ENCODE measurements at regions not wholly inside any gene's neighbourhood (a gene's known extent, or its start where the extent isn't known, plus 50 kb on each side); places are given as distances from the start of the nearest gene placed in this dataset.

- DNase-seq (ENCODE audit: low read depth) = no peak
Measured at GRCh38 chr5:176176231-176176630, 62.0 kb upstream of the SIMC1 start.

DNA sequence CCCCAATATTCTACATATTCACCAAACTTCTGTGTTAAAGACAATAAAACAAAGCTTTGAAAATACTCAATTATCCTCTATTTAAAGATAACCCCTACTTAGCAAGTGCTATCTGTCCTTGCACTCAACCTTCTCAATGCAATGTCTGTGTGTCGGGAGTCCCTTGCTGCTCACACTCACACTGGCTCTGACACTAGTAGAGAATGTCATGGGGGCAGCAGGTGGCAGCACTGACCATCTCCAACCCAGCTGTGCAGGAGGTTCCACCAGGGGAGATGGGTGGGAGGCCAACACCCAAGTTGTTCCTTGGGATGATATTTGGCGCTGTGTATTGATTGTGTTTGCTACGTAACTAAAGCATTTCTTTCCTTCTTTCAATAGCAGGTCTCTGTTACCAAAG lies 59.4 kb upstream of the SIMC1 start:
- no peak for DNase-seq (ENCODE audit: low read depth)

- no peak for DNase-seq (ENCODE audit: low read depth)
Measured at GRCh38 chr5:176180339-176180738, 57.9 kb upstream of the SIMC1 start.

DNA sequence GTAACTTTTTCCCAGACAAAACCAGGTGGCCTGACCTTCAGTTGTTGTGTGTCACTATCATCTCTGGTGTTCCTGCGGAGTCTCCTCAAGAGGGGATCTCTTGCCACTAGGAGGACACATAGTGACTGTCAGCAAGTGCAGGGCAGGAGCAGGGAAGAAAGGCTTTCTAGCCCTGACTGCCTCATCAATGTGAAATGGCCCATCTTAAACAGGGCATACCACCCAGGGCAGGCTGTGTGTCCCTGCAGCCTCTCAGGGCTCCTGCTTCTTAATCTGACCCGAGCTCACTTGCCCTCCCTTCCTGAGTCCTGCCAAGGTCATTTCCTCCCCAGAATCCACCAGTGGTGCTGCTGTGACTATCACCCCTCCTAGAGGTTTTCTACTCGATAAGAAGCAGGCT lies 57.4 kb upstream of the SIMC1 start:
- DNase-seq (ENCODE audit: low read depth) = no peak

- no peak for DNase-seq (ENCODE audit: low read depth)
Measured at GRCh38 chr5:176181271-176181855, 56.9 kb upstream of the SIMC1 start.

DNA sequence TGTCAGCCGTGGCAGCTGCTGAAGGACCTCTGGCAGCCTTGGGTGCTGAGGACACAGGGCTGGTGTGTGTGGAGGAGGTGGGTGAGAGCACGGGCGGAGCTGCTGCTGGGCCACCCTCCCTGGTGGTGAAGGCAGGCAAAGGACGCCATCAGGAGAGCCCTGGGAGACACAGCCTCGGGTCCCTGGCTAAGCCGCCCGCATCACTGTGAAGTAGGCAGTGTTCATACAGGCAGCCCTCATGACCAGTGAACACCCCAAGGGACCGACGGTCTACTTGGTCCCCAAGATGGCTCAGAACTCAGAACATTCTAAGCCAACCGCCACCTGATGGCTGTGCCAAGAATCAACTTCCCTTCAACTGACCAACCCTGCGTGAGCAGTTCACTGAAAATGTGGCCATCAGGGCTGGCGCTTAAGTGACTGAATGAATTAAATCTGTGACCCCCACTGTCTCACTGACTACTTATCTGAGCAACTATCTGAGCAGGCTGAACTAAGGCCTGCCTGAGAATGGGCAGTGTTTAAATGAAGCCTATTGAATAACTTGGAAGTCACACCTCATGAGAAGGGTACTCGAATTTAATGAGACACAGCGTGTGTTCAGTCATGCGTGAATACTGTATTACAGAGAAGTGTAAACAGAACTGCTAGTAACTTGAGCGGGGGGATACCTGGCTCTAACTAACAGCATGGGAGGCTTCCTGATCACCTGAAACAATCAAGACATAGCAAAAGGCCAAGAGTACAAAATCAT lies 54.7 kb upstream of the SIMC1 start:
- DNase-seq (ENCODE audit: low read depth) = no peak

DNA sequence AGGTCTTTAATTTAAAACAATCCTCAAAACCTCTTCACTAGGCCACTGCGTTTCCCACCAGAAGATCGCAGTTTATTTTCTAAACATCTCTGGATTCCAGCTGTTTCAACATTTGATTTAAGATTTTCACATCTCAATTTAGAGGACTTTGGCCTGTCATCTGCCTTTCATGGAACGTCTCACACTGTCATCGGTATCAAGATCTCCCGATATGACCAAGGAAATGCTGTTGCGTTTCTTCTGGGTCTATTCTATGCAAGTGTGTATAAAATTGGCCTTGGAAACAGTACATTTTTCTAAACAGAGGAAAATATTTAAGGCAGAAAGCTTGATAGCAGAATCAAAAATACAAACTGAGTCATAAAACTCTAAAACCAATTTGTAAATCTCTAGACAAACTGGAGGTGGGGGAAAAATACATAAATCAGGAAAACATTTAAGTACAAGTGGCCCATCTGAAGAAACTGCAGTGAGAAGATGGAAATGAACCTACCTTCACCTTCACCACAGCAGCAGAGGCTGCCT lies 53.6 kb upstream of the SIMC1 start:
- no peak for DNase-seq (ENCODE audit: low read depth)

- peak; percentile 6 for DNase-seq (ENCODE audit: low read depth)
Measured at GRCh38 chr5:176185133-176185733, 53.0 kb upstream of the SIMC1 start.

- DNase-seq (ENCODE audit: low read depth) = no peak
Measured at GRCh38 chr5:176186107-176186506, 52.1 kb upstream of the SIMC1 start.

DNA sequence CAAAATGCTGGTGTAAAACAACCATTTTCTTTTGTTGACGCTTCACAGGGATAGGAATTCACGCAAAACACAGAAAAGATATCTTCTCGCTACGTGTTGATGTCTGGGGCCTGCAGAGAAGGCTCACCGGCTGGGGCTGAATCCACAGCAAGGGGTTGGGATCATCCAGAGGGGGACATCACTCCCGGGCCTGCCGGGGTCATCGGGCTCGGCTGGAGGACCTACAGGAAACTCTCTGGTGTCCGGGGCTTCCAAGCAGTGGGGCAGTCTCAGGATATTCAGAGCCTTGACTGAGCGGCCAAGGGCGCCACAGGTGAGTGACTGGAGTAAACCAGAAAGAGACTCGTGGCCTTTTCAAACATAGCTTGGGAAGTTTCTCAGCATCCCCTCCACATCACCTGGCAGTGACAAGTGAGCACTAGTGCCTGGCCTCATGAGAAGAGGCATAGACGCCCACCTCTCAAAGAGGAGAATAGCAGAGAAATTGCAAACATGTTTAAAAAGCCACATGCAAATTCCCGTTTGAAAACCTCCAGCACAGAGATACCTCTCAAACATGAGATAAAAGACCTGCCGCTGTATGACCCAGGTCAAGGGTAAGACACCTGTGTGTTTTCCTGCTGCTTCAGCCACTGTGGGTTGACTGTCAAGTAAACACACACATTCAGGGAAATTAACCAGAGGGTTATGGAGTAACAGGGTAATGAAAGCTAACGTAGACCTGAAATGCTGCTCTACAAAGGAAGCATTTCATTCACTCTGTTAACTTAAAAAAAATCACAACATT lies 50.8 kb upstream of the SIMC1 start:
- DNase-seq (ENCODE audit: low read depth) = no peak

GRCh38 chr5:176188085-176188484 lies 50.1 kb upstream of the SIMC1 start:
- no peak for DNase-seq (ENCODE audit: low read depth)

All from fibroblast of the conjunctiva (primary cell).